ENCODE measurements at regions not wholly inside any gene's neighbourhood (a gene's known extent, or its start where the extent isn't known, plus 50 kb on each side); places are given as distances from the start of the nearest gene placed in this dataset.

- Histone ChIP-seq H3K9me3 (ENCODE audit: control insufficient read depth, low read depth, low read length) (no peaks in the 10 kb centered on the region), H3K4me3 (ENCODE audit: low read length) (no peak overlapping the region), H3K4me1 (ENCODE audit: control insufficient read depth, low read depth, low read length) (no peaks in the 10 kb centered on the region), H3K36me3 (ENCODE audit: control insufficient read depth, low read depth, low read length) (no peaks in the 10 kb centered on the region), H3K9ac (ENCODE audit: low read length) (no peak overlapping the region), H3K27ac (ENCODE audit: low read length) (no peak overlapping the region), H3K27me3 (ENCODE audit: control insufficient read depth, insufficient read depth, low read length) (no peaks in the 10 kb centered on the region)
These were observed 766.4 kb upstream of the KLHL1 start for GRCh38 chr13:70874636-70875035.

GRCh38 chr13:70864731-70865130 is 756.5 kb upstream of the KLHL1 start:
- Histone ChIP-seq H3K27ac (ENCODE audit: low read length) (no peak overlapping the region), H3K4me3 (ENCODE audit: low read length) (no peak overlapping the region), H3K9ac (ENCODE audit: low read length) (no peak overlapping the region), H3K27me3 (ENCODE audit: control insufficient read depth, insufficient read depth, low read length) (no peaks in the 10 kb centered on the region), H3K4me1 (ENCODE audit: control insufficient read depth, low read depth, low read length) (no peaks in the 10 kb centered on the region), H3K9me3 (ENCODE audit: control insufficient read depth, low read depth, low read length) (no peaks in the 10 kb centered on the region), H3K36me3 (ENCODE audit: control insufficient read depth, low read depth, low read length) (no peaks in the 10 kb centered on the region)

GRCh38 chr13:70856711-70857110 is 748.5 kb upstream of the KLHL1 start:
- Histone ChIP-seq H3K9ac (ENCODE audit: low read length) (no peak overlapping the region), H3K36me3 (ENCODE audit: control insufficient read depth, low read depth, low read length) (no peaks in the 10 kb centered on the region), H3K9me3 (ENCODE audit: control insufficient read depth, low read depth, low read length) (no peaks in the 10 kb centered on the region), H3K27ac (ENCODE audit: low read length) (no peak overlapping the region), H3K4me1 (ENCODE audit: control insufficient read depth, low read depth, low read length) (no peaks in the 10 kb centered on the region), H3K4me3 (ENCODE audit: low read length) (no peak overlapping the region), H3K27me3 (ENCODE audit: control insufficient read depth, insufficient read depth, low read length) (no peaks in the 10 kb centered on the region)

GRCh38 chr13:70856025-70856424 is 747.8 kb upstream of the KLHL1 start:
- H3K9me3 ChIP-seq (ENCODE audit: control insufficient read depth, low read depth, low read length), result no peaks in the 10 kb centered on the region
- H3K36me3 ChIP-seq (ENCODE audit: control insufficient read depth, low read depth, low read length), result no peaks in the 10 kb centered on the region
- no peak overlapping the region for H3K4me3 ChIP-seq (ENCODE audit: low read length)
- no peak overlapping the region for H3K27ac ChIP-seq (ENCODE audit: low read length)
- no peak overlapping the region for H3K9ac ChIP-seq (ENCODE audit: low read length)
- no peaks in the 10 kb centered on the region for H3K27me3 ChIP-seq (ENCODE audit: control insufficient read depth, insufficient read depth, low read length)
- H3K4me1 ChIP-seq (ENCODE audit: control insufficient read depth, low read depth, low read length), result no peaks in the 10 kb centered on the region

GRCh38 chr13:70849222-70849621 is 741.0 kb upstream of the KLHL1 start:
- H3K4me1 ChIP-seq (ENCODE audit: control insufficient read depth, low read depth, low read length), result no peaks in the 10 kb centered on the region
- H3K9me3 ChIP-seq (ENCODE audit: control insufficient read depth, low read depth, low read length), result no peaks in the 10 kb centered on the region
- H3K36me3 ChIP-seq (ENCODE audit: control insufficient read depth, low read depth, low read length), result no peaks in the 10 kb centered on the region
- H3K4me3 ChIP-seq (ENCODE audit: low read length), result no peak overlapping the region
- no peaks in the 10 kb centered on the region for H3K27me3 ChIP-seq (ENCODE audit: control insufficient read depth, insufficient read depth, low read length)
- no peak overlapping the region for H3K27ac ChIP-seq (ENCODE audit: low read length)
- H3K9ac ChIP-seq (ENCODE audit: low read length), result no peak overlapping the region

- Histone ChIP-seq H3K27ac (ENCODE audit: low read length) (no peak overlapping the region), H3K27me3 (ENCODE audit: control insufficient read depth, insufficient read depth, low read length) (no peaks in the 10 kb centered on the region), H3K9ac (ENCODE audit: low read length) (no peak overlapping the region), H3K9me3 (ENCODE audit: control insufficient read depth, low read depth, low read length) (no peaks in the 10 kb centered on the region), H3K36me3 (ENCODE audit: control insufficient read depth, low read depth, low read length) (no peaks in the 10 kb centered on the region), H3K4me1 (ENCODE audit: control insufficient read depth, low read depth, low read length) (no peaks in the 10 kb centered on the region), H3K4me3 (ENCODE audit: low read length) (no peak overlapping the region)
These were observed 736.3 kb upstream of the KLHL1 start for GRCh38 chr13:70844391-70845108.

DNA sequence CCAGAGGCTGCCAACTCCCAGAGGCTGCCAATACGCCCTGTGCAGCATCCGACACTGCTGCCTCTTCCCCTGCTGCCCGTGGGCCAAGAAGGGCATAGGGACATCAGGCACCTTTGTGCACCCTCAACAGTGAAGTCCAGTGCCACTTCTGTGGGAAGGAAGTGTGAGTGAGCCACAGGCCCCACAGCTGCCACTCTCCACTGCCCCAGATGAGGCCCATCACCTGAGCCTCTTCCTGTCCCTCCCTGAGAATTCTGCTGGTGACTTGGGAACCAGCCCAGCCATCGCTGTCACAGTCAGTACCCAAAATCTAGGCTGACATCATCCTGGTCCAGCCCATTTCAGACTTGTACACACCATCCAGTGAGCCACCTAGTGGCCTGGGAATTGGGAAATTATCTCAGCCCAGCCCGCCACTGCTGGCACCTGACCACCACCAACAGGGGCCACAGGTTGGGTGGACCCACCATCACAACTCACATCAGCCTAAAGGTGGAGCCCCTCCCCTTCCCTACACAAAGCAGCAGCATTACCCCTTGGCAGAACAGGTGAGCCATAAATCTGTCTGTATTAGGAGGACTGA is 733.9 kb upstream of the KLHL1 start:
- no peaks in the 10 kb centered on the region for H3K9me3 ChIP-seq (ENCODE audit: control insufficient read depth, low read depth, low read length)
- H3K9ac ChIP-seq (ENCODE audit: low read length), result no peak overlapping the region
- no peak overlapping the region for H3K27ac ChIP-seq (ENCODE audit: low read length)
- H3K4me1 ChIP-seq (ENCODE audit: control insufficient read depth, low read depth, low read length), result no peaks in the 10 kb centered on the region
- no peaks in the 10 kb centered on the region for H3K36me3 ChIP-seq (ENCODE audit: control insufficient read depth, low read depth, low read length)
- no peak overlapping the region for H3K4me3 ChIP-seq (ENCODE audit: low read length)
- no peaks in the 10 kb centered on the region for H3K27me3 ChIP-seq (ENCODE audit: control insufficient read depth, insufficient read depth, low read length)

DNA sequence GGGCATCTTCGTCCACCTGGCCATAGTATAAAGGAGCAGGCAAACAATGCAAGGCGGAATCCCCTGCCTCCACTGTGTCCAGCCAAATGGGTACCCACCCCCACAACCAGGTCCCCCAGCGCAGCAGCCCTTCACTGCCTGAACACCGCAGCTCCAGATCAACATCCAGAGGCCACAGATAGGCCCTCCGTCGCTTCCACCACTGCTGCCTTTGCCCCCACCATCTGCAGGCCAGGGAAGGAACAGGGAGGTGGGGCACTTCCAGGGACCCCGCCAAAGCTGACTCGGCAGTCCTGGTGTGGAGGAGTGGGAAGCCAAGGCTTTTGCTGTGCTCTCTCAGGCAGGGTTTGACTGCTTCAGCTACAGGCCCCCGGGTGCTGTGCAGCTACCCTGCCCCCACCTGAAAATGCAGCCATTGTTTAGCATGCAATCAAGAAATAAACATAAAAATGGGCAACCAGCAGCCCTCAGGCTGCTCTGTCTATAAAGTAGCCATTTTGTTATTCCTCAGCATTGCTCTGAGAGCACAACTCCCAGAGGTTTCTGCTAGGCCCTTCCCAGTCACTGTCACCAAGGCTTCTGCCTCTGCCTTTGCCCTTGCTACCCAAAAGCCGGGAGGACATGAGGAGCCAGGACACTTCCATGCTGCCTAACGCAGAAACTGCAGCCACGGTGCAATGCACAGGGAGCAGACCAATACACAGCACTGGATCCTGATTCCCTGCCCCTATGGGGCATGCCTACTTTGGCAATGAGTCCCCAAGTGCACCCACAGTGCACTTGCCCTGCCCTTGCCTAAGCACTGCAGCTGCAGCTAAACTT is 733.2 kb upstream of the KLHL1 start:
- Histone ChIP-seq H3K9me3 (ENCODE audit: control insufficient read depth, low read depth, low read length) (no peaks in the 10 kb centered on the region), H3K36me3 (ENCODE audit: control insufficient read depth, low read depth, low read length) (no peaks in the 10 kb centered on the region), H3K27me3 (ENCODE audit: control insufficient read depth, insufficient read depth, low read length) (no peaks in the 10 kb centered on the region), H3K4me3 (ENCODE audit: low read length) (no peak overlapping the region), H3K9ac (ENCODE audit: low read length) (no peak overlapping the region), H3K4me1 (ENCODE audit: control insufficient read depth, low read depth, low read length) (no peaks in the 10 kb centered on the region), H3K27ac (ENCODE audit: low read length) (no peak overlapping the region)

GRCh38 chr13:70835371-70835770 is 727.1 kb upstream of the KLHL1 start:
- no peak overlapping the region for H3K27ac ChIP-seq (ENCODE audit: low read length)
- H3K27me3 ChIP-seq (ENCODE audit: control insufficient read depth, insufficient read depth, low read length), result no peaks in the 10 kb centered on the region
- no peak overlapping the region for H3K9ac ChIP-seq (ENCODE audit: low read length)
- no peaks in the 10 kb centered on the region for H3K9me3 ChIP-seq (ENCODE audit: control insufficient read depth, low read depth, low read length)
- H3K4me3 ChIP-seq (ENCODE audit: low read length), result no peak overlapping the region
- H3K4me1 ChIP-seq (ENCODE audit: control insufficient read depth, low read depth, low read length), result no peaks in the 10 kb centered on the region
- no peaks in the 10 kb centered on the region for H3K36me3 ChIP-seq (ENCODE audit: control insufficient read depth, low read depth, low read length)

- H3K27ac ChIP-seq (ENCODE audit: low read length), result no peak overlapping the region
These were observed 721.5 kb upstream of the KLHL1 start for GRCh38 chr13:70829748-70830147.

GRCh38 chr13:70817576-70817975 is 709.3 kb upstream of the KLHL1 start:
- no peak overlapping the region for H3K9ac ChIP-seq (ENCODE audit: low read length)
- H3K27ac ChIP-seq (ENCODE audit: low read length), result no peak overlapping the region
- H3K27me3 ChIP-seq (ENCODE audit: control insufficient read depth, insufficient read depth, low read length), result no peaks in the 10 kb centered on the region
- H3K9me3 ChIP-seq (ENCODE audit: control insufficient read depth, low read depth, low read length), result no peaks in the 10 kb centered on the region
- H3K4me1 ChIP-seq (ENCODE audit: control insufficient read depth, low read depth, low read length), result no peaks in the 10 kb centered on the region
- H3K4me3 ChIP-seq (ENCODE audit: low read length), result no peak overlapping the region
- no peaks in the 10 kb centered on the region for H3K36me3 ChIP-seq (ENCODE audit: control insufficient read depth, low read depth, low read length)

More at GRCh38 chr13:70829748-70830147, 721.5 kb upstream of the KLHL1 start:
- no peak overlapping the region for H3K4me3 ChIP-seq (ENCODE audit: low read length)
- H3K4me1 ChIP-seq (ENCODE audit: control insufficient read depth, low read depth, low read length), result no peaks in the 10 kb centered on the region
- H3K9ac ChIP-seq (ENCODE audit: low read length), result no peak overlapping the region
- H3K36me3 ChIP-seq (ENCODE audit: control insufficient read depth, low read depth, low read length), result no peaks in the 10 kb centered on the region
- no peaks in the 10 kb centered on the region for H3K27me3 ChIP-seq (ENCODE audit: control insufficient read depth, insufficient read depth, low read length)
- H3K9me3 ChIP-seq (ENCODE audit: control insufficient read depth, low read depth, low read length), result no peaks in the 10 kb centered on the region

Measured in iPS-18a (cell line).